Gastrocnemius medialis (tissue), 4 donors: ENCODE measurements at regions not wholly inside any gene's neighbourhood (a gene's known extent, or its start where the extent isn't known, plus 50 kb on each side); places are given as distances from the start of the nearest gene placed in this dataset.

Experiments used
- POLR2A ChIP-seq, 2 donors: fragments of 450-650 bp; IDR thresholded peaks; one replicate each; pipeline ENCODE4 v1.6.1; 2017; ENCODE audit warnings: antibody characterized with exemption in 2 of 2, mild to moderate bottlenecking in 2 of 2, moderate library complexity in 2 of 2
- TF ChIP-seq, protein P1 (sequence below), 5 experiments: fragments of 450-650 bp in 3 of 5; fragments of 200-600 bp in 2 of 5; sonication (generic) in 2 of 5; IDR thresholded peaks in 4 of 5; conservative IDR thresholded peaks in 1 of 5; 1 replicate in 4 of 5; 2 replicates in 1 of 5; pipeline ENCODE4 v1.5.1; 2016 to 2019; ENCODE audit warnings: antibody characterized with exemption in 5 of 5, mild to moderate bottlenecking in 3 of 5, moderate library complexity in 3 of 5

DNA sequence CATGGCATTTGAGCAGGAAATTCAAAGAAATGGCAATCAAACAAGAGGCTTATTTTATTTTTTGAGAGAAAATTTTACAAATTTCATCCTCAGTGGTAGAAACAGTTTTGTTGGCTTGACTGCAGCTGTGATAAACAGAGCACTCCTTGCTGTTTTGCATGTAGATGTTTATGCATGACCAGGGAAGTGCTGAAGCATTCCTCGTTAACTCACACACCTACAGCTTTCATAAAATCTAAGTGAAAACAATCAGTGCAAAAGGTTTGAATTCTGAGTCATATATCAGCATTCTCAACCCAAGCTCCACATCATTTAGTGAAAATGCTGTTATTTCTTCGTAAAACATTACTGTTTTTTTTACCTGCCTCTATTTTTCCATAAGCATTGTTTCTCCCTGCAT, 146.6 kb upstream of the CCDC68 start:
- TF ChIP-seq, protein P1, sequence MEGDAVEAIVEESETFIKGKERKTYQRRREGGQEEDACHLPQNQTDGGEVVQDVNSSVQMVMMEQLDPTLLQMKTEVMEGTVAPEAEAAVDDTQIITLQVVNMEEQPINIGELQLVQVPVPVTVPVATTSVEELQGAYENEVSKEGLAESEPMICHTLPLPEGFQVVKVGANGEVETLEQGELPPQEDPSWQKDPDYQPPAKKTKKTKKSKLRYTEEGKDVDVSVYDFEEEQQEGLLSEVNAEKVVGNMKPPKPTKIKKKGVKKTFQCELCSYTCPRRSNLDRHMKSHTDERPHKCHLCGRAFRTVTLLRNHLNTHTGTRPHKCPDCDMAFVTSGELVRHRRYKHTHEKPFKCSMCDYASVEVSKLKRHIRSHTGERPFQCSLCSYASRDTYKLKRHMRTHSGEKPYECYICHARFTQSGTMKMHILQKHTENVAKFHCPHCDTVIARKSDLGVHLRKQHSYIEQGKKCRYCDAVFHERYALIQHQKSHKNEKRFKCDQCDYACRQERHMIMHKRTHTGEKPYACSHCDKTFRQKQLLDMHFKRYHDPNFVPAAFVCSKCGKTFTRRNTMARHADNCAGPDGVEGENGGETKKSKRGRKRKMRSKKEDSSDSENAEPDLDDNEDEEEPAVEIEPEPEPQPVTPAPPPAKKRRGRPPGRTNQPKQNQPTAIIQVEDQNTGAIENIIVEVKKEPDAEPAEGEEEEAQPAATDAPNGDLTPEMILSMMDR (IDR thresholded peaks at IDR 0.05 in 4 of 5, conservative IDR thresholded peaks at IDR 0.05 in 1 of 5), result no peak
- no peak for TF ChIP-seq POLR2A (IDR thresholded peaks at IDR 0.05)
